Upper lobe of right lung (tissue), 1 donor: ENCODE measurements at regions not wholly inside any gene's neighbourhood (a gene's known extent, or its start where the extent isn't known, plus 50 kb on each side); places are given as distances from the start of the nearest gene placed in this dataset.

Experiments used
- ATAC-seq: fragments of 200-7000 bp; cut with Tn5 transposase; one replicate; pipeline ENCODE4 v1.9.1; 2020; ENCODE audit warnings: mild to moderate bottlenecking, moderate library complexity
- DNase-seq: peaks from one replicate; pipeline ENCODE4 v3.0.0-alpha.2; 2020
- H3K27ac ChIP-seq: fragments of 200-600 bp; one replicate; pipeline ENCODE4 v1.8.0; 2022
- H3K27me3 ChIP-seq: fragments of 200-600 bp; one replicate; pipeline ENCODE4 v1.8.0; 2022; ENCODE audit warnings: mild to moderate bottlenecking
- H3K36me3 ChIP-seq: fragments of 200-600 bp; one replicate; pipeline ENCODE4 v1.8.0; 2022
- H3K4me1 ChIP-seq: fragments of 200-600 bp; one replicate; pipeline ENCODE4 v1.8.0; 2022
- H3K4me3 ChIP-seq: fragments of 200-600 bp; one replicate; pipeline ENCODE4 v1.8.0; 2022; ENCODE audit warnings: mild to moderate bottlenecking
- H3K9me3 ChIP-seq: fragments of 200-600 bp; one replicate; pipeline ENCODE4 v1.8.0; 2022
- CTCF ChIP-seq: fragments of 200-600 bp; IDR thresholded peaks from one replicate; pipeline ENCODE4 v1.8.0; 2022; ENCODE audit warnings: antibody characterized with exemption
- intact Hi-C: fragments of 100-400 bp; cut with DNase I; formaldehyde crosslinking; loops from one replicate; pipeline ENCODE4 v1.11.0; 2022
- donor health status: DM: no; HTN: yes; CAD: no; lungs with severe emphysema.

DNA sequence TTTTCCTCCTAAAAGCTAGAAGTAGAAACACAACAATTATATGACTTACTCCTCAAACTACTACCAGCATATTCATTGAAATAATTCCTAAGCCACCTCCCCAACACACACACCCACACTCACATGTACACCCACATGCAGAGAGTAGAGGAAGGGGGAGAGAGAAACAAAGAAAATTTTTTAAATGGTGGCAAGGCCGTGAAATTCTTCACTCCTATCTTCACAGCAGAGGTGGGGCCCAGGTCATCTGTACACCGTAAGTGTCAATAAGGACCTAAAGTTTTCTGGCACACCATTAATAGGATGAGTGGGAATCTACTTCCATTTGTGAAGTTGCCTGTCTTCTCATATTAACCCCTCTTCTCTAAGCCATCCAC lies 73.9 kb upstream of the EGLN3 start:
- intact Hi-C loops, result no loop called here
- Histone ChIP-seq H3K36me3 (no peaks in the 10 kb centered on the region), H3K4me3 (no peak overlapping the region), H3K27ac (no peak overlapping the region), H3K4me1 (no peaks in the 10 kb centered on the region), H3K27me3 (no peaks in the 10 kb centered on the region), H3K9me3 (no peaks in the 10 kb centered on the region)
- no peak for TF ChIP-seq CTCF
- ATAC-seq (no peak), DNase-seq (no peak)

DNA sequence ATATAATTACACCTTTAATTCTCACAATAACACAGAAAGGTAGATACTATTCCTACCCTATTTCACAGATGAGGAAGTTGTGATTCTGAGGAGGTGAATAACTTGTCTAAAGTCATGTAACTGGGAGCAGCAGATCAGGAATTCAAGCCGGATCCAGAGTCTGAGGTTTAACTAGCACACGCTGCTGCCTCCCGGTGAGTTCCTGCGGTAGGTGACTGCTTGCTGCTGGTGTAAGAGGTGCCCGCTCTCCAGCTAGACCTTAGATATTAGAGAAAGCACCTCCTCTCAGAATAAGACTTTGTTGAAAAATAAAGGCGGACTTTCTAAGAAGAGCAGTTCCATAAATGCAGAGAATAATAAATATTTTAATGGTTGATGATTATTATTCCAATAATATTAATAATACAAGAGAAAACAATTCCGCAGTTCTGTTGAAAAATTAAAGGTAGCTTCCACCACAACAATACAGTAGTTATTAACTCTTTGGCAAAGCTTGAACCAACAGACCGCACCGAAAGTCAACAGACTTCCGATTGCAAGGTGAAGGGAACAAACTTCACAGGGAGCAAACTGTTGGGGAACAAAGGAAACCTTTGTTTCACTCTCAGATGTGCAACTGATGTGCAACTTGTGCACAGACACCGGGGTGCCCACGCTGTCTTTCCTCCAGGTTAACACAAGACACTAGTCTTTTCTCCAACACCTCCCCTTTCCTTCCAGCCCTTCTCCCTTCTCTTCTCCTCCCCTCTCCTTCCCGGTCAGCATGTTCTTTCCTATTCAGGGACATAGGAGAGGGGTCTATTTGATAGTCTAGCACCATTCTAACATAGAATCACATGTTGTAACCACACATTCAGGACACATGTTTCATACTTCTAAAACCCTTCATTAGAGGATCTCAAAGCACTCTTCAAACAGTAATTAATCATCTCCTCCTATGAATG lies 73.2 kb upstream of the EGLN3 start:
- Histone ChIP-seq H3K4me3 (no peak overlapping the region), H3K27ac (no peak overlapping the region), H3K36me3 (no peaks in the 10 kb centered on the region), H3K27me3 (no peaks in the 10 kb centered on the region), H3K4me1 (no peaks in the 10 kb centered on the region), H3K9me3 (no peaks in the 10 kb centered on the region)
- TF ChIP-seq CTCF, result no peak
- intact Hi-C loops, result no loop called here
- DNase-seq, result no peak
- no peak for ATAC-seq

DNA sequence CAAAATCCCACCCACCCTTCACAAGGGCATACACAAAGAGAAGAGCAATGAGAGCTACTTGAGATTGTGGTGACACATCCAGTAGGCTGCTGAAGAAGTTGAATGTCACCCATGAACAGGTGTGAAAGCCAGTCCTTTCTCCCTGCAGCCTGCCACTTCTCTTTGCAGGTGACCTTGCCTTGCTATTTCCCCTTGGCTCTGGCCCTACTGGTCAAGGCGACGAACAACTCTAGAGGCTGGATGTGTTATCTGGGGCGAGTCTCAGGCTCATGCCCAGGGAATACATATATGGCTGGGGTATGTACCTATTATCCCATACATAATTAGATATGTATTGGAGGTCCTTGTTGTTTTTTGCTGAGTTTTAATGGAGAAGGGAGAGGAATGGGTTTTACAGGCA lies 70.2 kb upstream of the EGLN3 start:
- no peaks in the 10 kb centered on the region for H3K36me3 ChIP-seq

DNA sequence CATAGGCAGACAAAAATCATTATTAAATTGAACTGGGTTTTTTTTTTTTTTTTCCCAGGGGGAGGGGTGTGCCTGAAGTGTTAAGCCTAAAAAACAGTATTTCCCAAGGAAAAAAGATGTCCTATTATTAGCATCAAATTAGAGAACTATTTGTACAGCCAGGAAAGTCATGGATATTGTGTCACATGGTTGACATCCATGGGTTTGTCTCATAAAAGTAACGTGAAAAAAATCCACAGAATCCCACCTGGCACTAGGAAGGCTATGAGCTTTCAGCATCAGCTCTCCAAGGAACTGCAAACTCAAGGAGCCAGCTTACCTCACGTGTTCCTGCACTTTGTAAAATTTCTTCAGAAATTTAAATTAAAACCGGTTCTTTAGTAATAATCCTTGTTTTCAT lies 69.1 kb upstream of the EGLN3 start:
- TF ChIP-seq CTCF, result no peak
- Histone ChIP-seq H3K4me3 (no peak overlapping the region), H3K4me1 (no peaks in the 10 kb centered on the region), H3K27ac (no peak overlapping the region), H3K27me3 (no peaks in the 10 kb centered on the region), H3K36me3 (no peaks in the 10 kb centered on the region), H3K9me3 (no peaks in the 10 kb centered on the region)
- DNase-seq (no peak), ATAC-seq (no peak)
- intact Hi-C loops, result no loop called here

More for the DNA sequence above, 70.2 kb upstream of the EGLN3 start:
- no peak for DNase-seq
- ATAC-seq, result no peak
- Histone ChIP-seq H3K27me3 (no peaks in the 10 kb centered on the region), H3K4me1 (no peaks in the 10 kb centered on the region), H3K9me3 (no peaks in the 10 kb centered on the region), H3K27ac (no peak overlapping the region), H3K4me3 (no peak overlapping the region)
- intact Hi-C loops, result no loop called here
- TF ChIP-seq CTCF, result no peak

GRCh38 chr14:34018564-34019244 lies 67.8 kb upstream of the EGLN3 start:
- Histone ChIP-seq H3K9me3 (no peaks in the 10 kb centered on the region), H3K27ac (no peak overlapping the region), H3K36me3 (no peaks in the 10 kb centered on the region), H3K4me1 (no peaks in the 10 kb centered on the region), H3K4me3 (no peak overlapping the region), H3K27me3 (no peaks in the 10 kb centered on the region)
- DNase-seq (no peak), ATAC-seq (no peak)
- intact Hi-C loops, result no loop called here
- TF ChIP-seq CTCF, result no peak
